GM18909 (cell line): ENCODE measurements at regions not wholly inside any gene's neighbourhood (a gene's known extent, or its start where the extent isn't known, plus 50 kb on each side); places are given as distances from the start of the nearest gene placed in this dataset.
A peak's percentile ranks its signal among the peaks of the same experiment; 100 is the strongest.

Experiments
- ATAC-seq: cut with Tn5 transposase; IDR thresholded peaks from one replicate; pipeline ENCODE4 v1.9.1; 2021; ENCODE audit warnings: mild to moderate bottlenecking; ENCODE audit not compliant: unreplicated experiment, poor library complexity

DNA sequence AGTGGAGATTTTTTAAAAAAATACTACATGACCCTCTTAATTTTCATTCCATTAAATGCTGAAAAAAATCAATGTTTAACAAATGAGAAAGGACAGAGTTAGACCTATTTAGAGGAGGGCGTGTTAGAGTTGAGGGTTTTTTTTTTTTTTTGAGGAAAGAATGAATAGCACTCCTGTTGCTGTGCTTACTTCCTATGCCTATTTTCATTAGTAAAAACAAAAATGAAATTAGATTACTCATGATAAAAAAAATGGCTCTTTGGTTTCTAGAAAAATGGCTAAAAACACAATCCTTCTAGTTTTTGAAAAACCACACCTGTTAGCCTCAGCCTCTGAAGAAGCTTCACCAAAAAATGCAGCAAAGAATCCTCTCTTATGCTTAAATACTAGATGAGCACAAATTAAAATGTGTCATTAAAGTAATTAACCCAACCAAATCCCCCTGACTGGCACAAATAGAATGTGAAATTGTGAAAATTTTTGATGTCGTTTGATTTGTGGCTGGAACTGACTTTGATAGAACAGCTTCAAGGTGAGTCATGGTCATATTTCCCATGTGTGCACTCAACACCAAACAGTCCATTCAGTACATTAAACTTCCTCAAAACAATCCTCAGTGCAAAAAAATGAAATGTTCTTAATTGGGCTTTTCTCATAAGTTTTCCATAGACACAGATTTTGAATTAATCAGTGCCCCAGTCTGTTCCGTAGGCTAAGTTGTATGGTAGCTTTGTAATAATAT is 98.0 kb downstream of the MACIR start:
- no peak for ATAC-seq

GRCh38 chr5:103355579-103355978 is 97.0 kb downstream of the MACIR start:
- ATAC-seq = no peak

DNA sequence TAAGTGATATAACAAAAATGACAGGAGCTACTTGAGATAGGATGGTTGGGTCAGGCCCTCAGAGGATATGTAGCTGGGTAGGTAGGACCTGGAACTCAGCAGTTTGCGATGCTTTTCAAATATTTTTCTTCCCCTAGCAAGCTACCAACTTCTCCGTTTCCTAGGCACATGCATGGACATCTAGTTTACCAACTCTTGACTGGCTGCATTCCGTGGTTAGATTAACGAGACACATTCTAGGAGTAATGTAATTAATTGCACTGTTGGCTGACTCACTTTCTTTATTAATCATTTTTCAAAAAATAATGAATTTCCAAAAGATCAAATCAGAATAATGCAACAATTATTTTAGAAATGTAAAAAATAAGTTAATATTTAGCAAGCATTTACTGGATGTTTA is 95.9 kb downstream of the MACIR start:
- no peak for ATAC-seq

GRCh38 chr5:103353581-103353980 is 95.0 kb downstream of the MACIR start:
- no peak for ATAC-seq

- ATAC-seq = no peak
Measured at GRCh38 chr5:103347716-103348423, 89.3 kb downstream of the MACIR start.

DNA sequence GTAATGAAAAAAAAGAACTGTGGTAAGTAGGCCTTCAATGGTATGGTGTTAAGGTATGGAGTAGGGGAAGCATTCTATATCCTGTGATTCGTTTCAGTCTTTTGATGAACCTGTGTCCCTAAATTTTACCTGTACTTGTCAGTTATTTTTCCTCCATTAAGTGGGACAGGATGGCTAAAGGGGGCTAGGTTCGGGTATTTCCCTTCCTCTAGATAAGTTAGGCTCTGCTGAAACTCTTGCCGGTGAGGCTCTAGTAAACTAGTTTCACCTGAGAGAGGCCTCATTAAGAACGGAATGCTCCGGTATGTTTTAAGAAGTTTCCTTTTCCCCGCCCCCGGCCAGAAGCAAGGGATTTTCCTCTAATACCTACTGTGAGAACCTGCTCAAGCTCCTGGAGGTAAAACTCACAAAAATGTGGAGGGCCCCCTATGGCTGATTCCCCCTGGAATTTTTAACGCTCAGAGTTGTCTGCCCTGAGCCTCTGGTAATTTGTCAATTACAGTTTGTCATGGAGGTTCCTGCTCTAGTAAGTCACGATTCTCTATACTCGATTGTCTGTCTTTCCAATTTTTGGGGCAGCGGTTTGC is 87.7 kb downstream of the MACIR start:
- ATAC-seq = no peak

- no peak for ATAC-seq
Measured at GRCh38 chr5:103345461-103345860, 86.9 kb downstream of the MACIR start.

DNA sequence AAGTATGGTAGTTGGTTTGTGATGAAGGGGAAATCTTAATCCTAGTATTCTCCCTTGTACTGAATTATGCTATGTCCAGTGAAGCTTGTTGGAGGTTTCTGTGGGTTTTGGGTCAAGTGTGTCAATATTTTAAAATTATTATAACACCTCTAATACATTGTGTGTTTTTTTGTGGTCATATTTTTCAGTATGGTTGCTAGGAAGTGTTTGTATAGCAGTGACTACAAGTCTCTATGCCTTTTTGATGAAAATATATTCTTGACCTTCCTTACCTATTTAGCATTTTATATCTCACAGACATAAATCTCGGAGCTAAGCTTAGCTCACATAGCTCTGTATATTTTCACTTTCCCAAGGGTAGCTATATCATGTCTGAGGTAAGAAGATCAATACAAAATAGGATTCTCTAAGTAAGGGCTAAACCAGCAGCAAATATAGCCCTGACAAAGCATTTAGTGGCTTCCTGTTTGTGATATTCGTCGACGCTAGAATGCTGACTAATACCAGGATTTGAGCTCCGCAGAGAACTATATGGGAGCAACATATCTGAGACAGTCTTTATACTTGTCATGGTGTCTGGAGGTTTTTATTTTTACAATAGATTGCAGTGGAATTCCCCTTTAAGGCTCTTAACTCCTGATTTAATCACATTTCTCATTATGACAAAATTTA is 82.3 kb downstream of the MACIR start:
- peak; percentile 100 for ATAC-seq

- ATAC-seq = no peak
Measured at GRCh38 chr5:103340132-103340531, 81.6 kb downstream of the MACIR start.

DNA sequence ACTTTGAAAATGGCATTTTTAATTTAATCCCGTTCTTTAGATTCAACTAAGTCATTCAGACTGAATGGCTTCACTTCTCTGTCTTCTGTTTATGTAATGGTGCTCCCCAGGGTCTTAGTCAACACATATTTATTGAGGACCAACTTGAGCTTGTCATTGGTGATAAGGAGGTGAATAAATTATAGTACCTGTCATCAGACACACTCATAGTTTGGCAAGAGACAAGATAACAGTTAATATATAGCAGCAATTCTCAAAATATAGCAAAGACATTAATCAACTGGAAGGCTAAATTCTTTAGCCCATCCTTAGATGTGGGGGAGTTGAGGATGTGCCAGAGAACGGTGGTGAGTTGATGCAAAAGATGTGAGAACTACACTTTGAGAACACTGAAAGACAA is 78.4 kb downstream of the MACIR start:
- no peak for ATAC-seq

GRCh38 chr5:103333376-103333775 is 74.8 kb downstream of the MACIR start:
- ATAC-seq = no peak

GRCh38 chr5:103330875-103331274 is 72.3 kb downstream of the MACIR start:
- no peak for ATAC-seq
